ENCODE measurements at regions not wholly inside any gene's neighbourhood (a gene's known extent, or its start where the extent isn't known, plus 50 kb on each side); places are given as distances from the start of the nearest gene placed in this dataset.

DNA sequence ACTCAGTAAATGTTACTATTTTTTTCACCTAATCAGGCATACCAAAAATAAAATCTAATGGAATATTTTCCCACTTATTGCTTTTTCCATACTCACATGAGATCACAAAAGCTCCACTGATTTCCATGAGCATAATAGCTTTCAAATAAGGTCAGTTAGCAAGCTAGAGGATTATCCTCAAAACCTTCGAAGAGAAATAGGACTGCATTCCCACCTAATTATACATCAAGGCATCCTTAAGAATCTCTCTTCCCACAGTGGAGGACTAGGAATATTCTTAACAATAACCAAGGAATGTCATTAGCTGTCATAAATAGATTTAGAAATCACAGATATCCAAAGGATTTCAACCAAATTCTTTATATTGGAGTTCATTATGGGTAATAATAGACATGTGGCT is 127.9 kb upstream of the STT3B start:
- TF ChIP-seq CTCF (IDR thresholded peaks at IDR 0.05), result no peak
- TF ChIP-seq POLR2A (IDR thresholded peaks at IDR 0.05; ENCODE audit: low read length), result no peak
- no peak for TF ChIP-seq MAFK (IDR thresholded peaks at IDR 0.05; ENCODE audit: partially characterized antibody)
- no peak for TF ChIP-seq FOSB (CRISPR knock-in tag; IDR thresholded peaks at IDR 0.05)
- TF ChIP-seq PBX3 (IDR thresholded peaks at IDR 0.05), result no peak
- no peak for TF ChIP-seq ESRRA (IDR thresholded peaks at IDR 0.05; ENCODE audit: borderline replicate concordance, low read length)
- TF ChIP-seq RCOR1 (IDR thresholded peaks at IDR 0.05; ENCODE audit: low read depth, low read length), result no peak
- no peak for TF ChIP-seq SMC3 (IDR thresholded peaks at IDR 0.05)
- no peak for TF ChIP-seq JUNB (IDR thresholded peaks at IDR 0.05)
- no peak for TF ChIP-seq RAD21 (conservative IDR thresholded peaks at IDR 0.05 in 1 of 2, IDR thresholded peaks at IDR 0.05 in 1 of 2)
- TF ChIP-seq CEBPB (IDR thresholded peaks at IDR 0.05), result no peak
- TF ChIP-seq REST (IDR thresholded peaks at IDR 0.05), result no peak
- TF ChIP-seq, protein P1, sequence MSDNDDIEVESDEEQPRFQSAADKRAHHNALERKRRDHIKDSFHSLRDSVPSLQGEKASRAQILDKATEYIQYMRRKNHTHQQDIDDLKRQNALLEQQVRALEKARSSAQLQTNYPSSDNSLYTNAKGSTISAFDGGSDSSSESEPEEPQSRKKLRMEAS (IDR thresholded peaks at IDR 0.05), result no peak
- TF ChIP-seq MYC (IDR thresholded peaks at IDR 0.05; ENCODE audit: borderline replicate concordance, low read length), result no peak

Data from A549 (cell line).